ENCODE measurements at regions not wholly inside any gene's neighbourhood (a gene's known extent, or its start where the extent isn't known, plus 50 kb on each side); places are given as distances from the start of the nearest gene placed in this dataset.

GRCh38 chr3:59137415-59137814 lies 87.6 kb upstream of the CFAP20DC start:
- no peaks in the 10 kb centered on the region for H3K4me1 ChIP-seq (ENCODE audit: control insufficient read depth in 2 of 2, insufficient read depth in 2 of 2, low read length in 2 of 2)
- no peak for DNase-seq (ENCODE audit: low read depth in 6 of 9, low spot score in 9 of 9)
- H3K9me3 ChIP-seq (ENCODE audit: control insufficient read depth in 2 of 2, insufficient read depth in 1 of 2, low read length in 1 of 2) = no peaks in the 10 kb centered on the region
- no peak overlapping the region for H3K27ac ChIP-seq (ENCODE audit: low read depth in 1 of 2, low read length in 1 of 2)
- no peaks in the 10 kb centered on the region for H3K27me3 ChIP-seq (ENCODE audit: control insufficient read depth in 2 of 2, insufficient read depth in 1 of 2, low read length in 1 of 2)
- no peaks in the 10 kb centered on the region for H3K36me3 ChIP-seq (ENCODE audit: control insufficient read depth in 2 of 2, insufficient read depth in 2 of 2, low read length in 1 of 2)
- H3K4me3 ChIP-seq (ENCODE audit: low read length in 2 of 2) = no peak overlapping the region
- WGBS = 99% methylated on average over 1 of the region's 1 CpG

GRCh38 chr3:59136081-59136480 lies 86.3 kb upstream of the CFAP20DC start:
- no peaks in the 10 kb centered on the region for H3K36me3 ChIP-seq (ENCODE audit: control insufficient read depth in 2 of 2, insufficient read depth in 2 of 2, low read length in 1 of 2)
- no peak for DNase-seq (ENCODE audit: low read depth in 6 of 9, low spot score in 9 of 9)
- no peak overlapping the region for H3K27ac ChIP-seq (ENCODE audit: low read depth in 1 of 2, low read length in 1 of 2)
- no peaks in the 10 kb centered on the region for H3K9me3 ChIP-seq (ENCODE audit: control insufficient read depth in 2 of 2, insufficient read depth in 1 of 2, low read length in 1 of 2)
- H3K4me1 ChIP-seq (ENCODE audit: control insufficient read depth in 2 of 2, insufficient read depth in 2 of 2, low read length in 2 of 2) = no peaks in the 10 kb centered on the region
- H3K4me3 ChIP-seq (ENCODE audit: low read length in 2 of 2) = no peak overlapping the region
- 96% methylated on average over 2 of the region's 2 CpGs for WGBS
- H3K27me3 ChIP-seq (ENCODE audit: control insufficient read depth in 2 of 2, insufficient read depth in 1 of 2, low read length in 1 of 2) = no peaks in the 10 kb centered on the region

- no peak for DNase-seq (ENCODE audit: low read depth in 6 of 9, low spot score in 9 of 9)
- 57% methylated on average over 3 of the region's 3 CpGs for WGBS
Measured at GRCh38 chr3:59135096-59135495, 85.3 kb upstream of the CFAP20DC start.

DNA sequence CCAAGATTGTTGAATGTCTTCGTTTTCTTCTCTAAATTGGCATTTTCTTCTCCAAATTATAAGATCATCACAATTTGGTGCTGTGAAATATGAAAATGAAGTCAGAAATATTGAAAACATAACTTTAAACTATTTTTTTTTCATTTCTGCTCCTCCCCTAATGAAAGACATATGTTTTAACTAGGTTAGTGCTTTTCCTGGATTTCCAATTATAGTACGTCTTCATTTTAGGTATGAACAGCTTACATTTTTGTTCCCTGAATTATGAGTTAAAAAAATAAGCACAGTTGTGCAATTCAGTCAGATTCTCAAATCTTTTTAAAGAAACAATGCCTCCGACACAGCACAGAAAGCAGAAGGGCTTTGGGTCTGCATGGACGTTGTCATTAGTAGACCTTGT lies 83.5 kb upstream of the CFAP20DC start:
- H3K9me3 ChIP-seq (ENCODE audit: control insufficient read depth in 2 of 2, insufficient read depth in 1 of 2, low read length in 1 of 2) = no peaks in the 10 kb centered on the region
- no peaks in the 10 kb centered on the region for H3K4me1 ChIP-seq (ENCODE audit: control insufficient read depth in 2 of 2, insufficient read depth in 2 of 2, low read length in 2 of 2)
- H3K4me3 ChIP-seq (ENCODE audit: low read length in 2 of 2) = no peak overlapping the region
- no peak for DNase-seq (ENCODE audit: low read depth in 6 of 9, low spot score in 9 of 9)
- no peaks in the 10 kb centered on the region for H3K27me3 ChIP-seq (ENCODE audit: control insufficient read depth in 2 of 2, insufficient read depth in 1 of 2, low read length in 1 of 2)
- 93% methylated on average over 4 of the region's 4 CpGs for WGBS
- no peaks in the 10 kb centered on the region for H3K36me3 ChIP-seq (ENCODE audit: control insufficient read depth in 2 of 2, insufficient read depth in 2 of 2, low read length in 1 of 2)
- no peak overlapping the region for H3K27ac ChIP-seq (ENCODE audit: low read depth in 1 of 2, low read length in 1 of 2)

More at GRCh38 chr3:59135096-59135495, 85.3 kb upstream of the CFAP20DC start:
- no peak overlapping the region for H3K27ac ChIP-seq (ENCODE audit: low read depth in 1 of 2, low read length in 1 of 2)
- no peaks in the 10 kb centered on the region for H3K4me1 ChIP-seq (ENCODE audit: control insufficient read depth in 2 of 2, insufficient read depth in 2 of 2, low read length in 2 of 2)
- H3K36me3 ChIP-seq (ENCODE audit: control insufficient read depth in 2 of 2, insufficient read depth in 2 of 2, low read length in 1 of 2) = no peaks in the 10 kb centered on the region
- no peak overlapping the region for H3K4me3 ChIP-seq (ENCODE audit: low read length in 2 of 2)
- H3K27me3 ChIP-seq (ENCODE audit: control insufficient read depth in 2 of 2, insufficient read depth in 1 of 2, low read length in 1 of 2) = no peaks in the 10 kb centered on the region
- no peaks in the 10 kb centered on the region for H3K9me3 ChIP-seq (ENCODE audit: control insufficient read depth in 2 of 2, insufficient read depth in 1 of 2, low read length in 1 of 2)

DNA sequence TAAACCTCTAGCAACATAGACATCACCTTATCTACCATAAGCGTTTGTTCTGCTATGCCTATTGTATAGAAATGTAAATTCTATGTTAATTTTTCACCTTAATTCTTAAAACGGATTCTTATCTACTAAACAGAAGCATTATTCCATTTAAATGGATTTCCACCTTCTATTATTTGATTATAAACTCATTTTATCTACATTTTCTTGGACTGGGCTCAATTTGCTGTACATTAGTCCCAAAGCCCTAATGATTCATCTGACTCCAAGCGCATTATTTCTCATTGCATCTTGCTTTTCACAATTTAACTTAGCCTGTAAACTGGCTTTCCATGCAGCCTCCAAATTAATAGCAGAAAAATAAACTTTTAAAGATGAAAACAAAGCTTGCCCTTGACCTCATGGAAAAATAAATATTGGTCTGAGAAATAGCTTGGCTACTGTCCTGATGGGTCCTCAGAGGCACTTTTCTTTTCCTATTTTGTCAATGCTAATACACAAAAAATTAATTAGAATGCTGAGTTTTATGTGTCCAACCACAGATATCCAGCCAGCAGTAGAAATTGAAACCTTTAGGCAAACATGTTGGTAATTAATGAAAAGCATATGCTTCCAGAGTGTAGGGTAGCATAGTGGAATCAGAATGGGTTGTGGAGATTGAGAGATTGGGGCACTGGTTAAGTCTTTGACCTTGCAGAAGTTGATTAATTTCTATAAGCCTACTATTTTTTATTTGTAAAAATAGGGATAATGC lies 81.4 kb upstream of the CFAP20DC start:
- H3K27me3 ChIP-seq (ENCODE audit: control insufficient read depth in 2 of 2, insufficient read depth in 1 of 2, low read length in 1 of 2) = no peaks in the 10 kb centered on the region
- H3K4me3 ChIP-seq (ENCODE audit: low read length in 2 of 2) = no peak overlapping the region
- DNase-seq (ENCODE audit: low read depth in 6 of 9, low spot score in 9 of 9) = no peak
- H3K4me1 ChIP-seq (ENCODE audit: control insufficient read depth in 2 of 2, insufficient read depth in 2 of 2, low read length in 2 of 2) = no peaks in the 10 kb centered on the region
- no peaks in the 10 kb centered on the region for H3K9me3 ChIP-seq (ENCODE audit: control insufficient read depth in 2 of 2, insufficient read depth in 1 of 2, low read length in 1 of 2)
- 95% methylated on average over 3 of the region's 3 CpGs for WGBS
- no peaks in the 10 kb centered on the region for H3K36me3 ChIP-seq (ENCODE audit: control insufficient read depth in 2 of 2, insufficient read depth in 2 of 2, low read length in 1 of 2)
- H3K27ac ChIP-seq (ENCODE audit: low read depth in 1 of 2, low read length in 1 of 2) = no peak overlapping the region

DNA sequence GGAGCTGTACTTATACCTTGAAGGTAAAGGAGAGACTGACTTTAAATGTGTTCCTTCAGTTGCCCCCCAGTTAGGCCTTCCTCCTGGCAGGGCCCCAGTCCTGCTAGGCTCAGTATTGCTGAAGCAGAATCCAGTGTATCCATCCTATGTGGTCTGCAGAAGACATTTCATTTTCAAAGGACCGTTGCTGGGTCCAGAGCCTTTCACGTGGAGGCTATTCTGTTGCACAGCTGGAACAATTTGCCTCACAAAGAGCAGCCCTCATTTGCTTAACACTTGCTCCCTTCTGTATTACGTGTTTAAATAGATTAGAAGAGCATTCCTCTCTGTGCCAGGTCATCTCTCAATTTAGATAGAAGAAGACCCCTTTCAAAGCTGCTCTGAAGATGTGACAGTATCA lies 78.9 kb upstream of the CFAP20DC start:
- DNase-seq (ENCODE audit: low read depth in 6 of 9, low spot score in 9 of 9) = no peak
- H3K4me1 ChIP-seq (ENCODE audit: control insufficient read depth in 2 of 2, insufficient read depth in 2 of 2, low read length in 2 of 2) = no peaks in the 10 kb centered on the region
- no peaks in the 10 kb centered on the region for H3K9me3 ChIP-seq (ENCODE audit: control insufficient read depth in 2 of 2, insufficient read depth in 1 of 2, low read length in 1 of 2)
- H3K27me3 ChIP-seq (ENCODE audit: control insufficient read depth in 2 of 2, insufficient read depth in 1 of 2, low read length in 1 of 2) = no peaks in the 10 kb centered on the region
- 93% methylated on average over 3 of the region's 3 CpGs for WGBS
- H3K4me3 ChIP-seq (ENCODE audit: low read length in 2 of 2) = no peak overlapping the region
- H3K36me3 ChIP-seq (ENCODE audit: control insufficient read depth in 2 of 2, insufficient read depth in 2 of 2, low read length in 1 of 2) = no peaks in the 10 kb centered on the region
- no peak overlapping the region for H3K27ac ChIP-seq (ENCODE audit: low read depth in 1 of 2, low read length in 1 of 2)

DNA sequence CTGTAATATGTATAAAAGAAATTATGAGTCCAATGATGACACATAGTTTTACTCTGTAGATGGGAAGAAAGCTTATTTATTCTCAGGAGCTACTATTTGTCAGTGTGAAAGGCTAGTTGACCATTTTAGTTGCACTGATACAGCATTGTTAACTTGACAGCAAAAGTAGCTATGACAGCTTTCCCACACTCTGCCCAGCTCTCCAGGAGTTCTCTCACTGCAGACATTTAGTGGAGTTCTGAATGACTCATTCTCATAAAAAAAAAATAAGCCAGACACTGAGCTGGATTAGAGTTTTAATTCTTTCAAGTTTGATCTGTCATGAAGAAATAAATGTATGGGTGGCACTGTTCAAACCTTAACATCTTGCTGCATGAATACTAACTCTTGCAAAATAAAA lies 77.2 kb upstream of the CFAP20DC start:
- Histone ChIP-seq H3K27ac (ENCODE audit: low read depth in 1 of 2, low read length in 1 of 2) (no peak overlapping the region), H3K9me3 (ENCODE audit: control insufficient read depth in 2 of 2, insufficient read depth in 1 of 2, low read length in 1 of 2) (no peaks in the 10 kb centered on the region), H3K4me1 (ENCODE audit: control insufficient read depth in 2 of 2, insufficient read depth in 2 of 2, low read length in 2 of 2) (no peaks in the 10 kb centered on the region), H3K4me3 (ENCODE audit: low read length in 2 of 2) (no peak overlapping the region), H3K36me3 (ENCODE audit: control insufficient read depth in 2 of 2, insufficient read depth in 2 of 2, low read length in 1 of 2) (no peaks in the 10 kb centered on the region), H3K27me3 (ENCODE audit: control insufficient read depth in 2 of 2, insufficient read depth in 1 of 2, low read length in 1 of 2) (no peaks in the 10 kb centered on the region)
- no peak for DNase-seq (ENCODE audit: low read depth in 6 of 9, low spot score in 9 of 9)

DNA sequence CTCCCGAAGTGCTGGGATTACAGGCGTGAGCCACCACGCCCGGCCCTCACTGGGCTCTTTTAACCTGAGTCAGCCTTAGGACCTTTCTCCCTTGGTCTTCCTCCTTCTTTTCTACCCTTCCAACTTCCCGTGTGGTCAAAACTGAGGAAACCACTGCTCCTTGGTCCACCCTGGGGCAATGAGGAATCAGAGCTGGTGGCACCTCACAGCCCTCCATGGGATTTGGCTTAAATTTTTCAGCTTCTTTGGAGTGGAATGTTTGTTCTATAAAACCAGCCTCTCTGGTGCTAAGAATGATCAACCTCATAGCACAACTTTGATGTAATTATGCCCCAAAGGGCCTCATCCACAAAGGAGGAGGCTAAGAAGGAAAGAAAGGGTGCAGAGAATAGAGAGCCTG lies 76.6 kb upstream of the CFAP20DC start:
- no peak overlapping the region for H3K4me3 ChIP-seq (ENCODE audit: low read length in 2 of 2)
- no peak overlapping the region for H3K27ac ChIP-seq (ENCODE audit: low read depth in 1 of 2, low read length in 1 of 2)
- 98% methylated on average over 5 of the region's 5 CpGs for WGBS
- DNase-seq (ENCODE audit: low read depth in 6 of 9, low spot score in 9 of 9) = no peak
- no peaks in the 10 kb centered on the region for H3K36me3 ChIP-seq (ENCODE audit: control insufficient read depth in 2 of 2, insufficient read depth in 2 of 2, low read length in 1 of 2)
- H3K27me3 ChIP-seq (ENCODE audit: control insufficient read depth in 2 of 2, insufficient read depth in 1 of 2, low read length in 1 of 2) = no peaks in the 10 kb centered on the region
- H3K9me3 ChIP-seq (ENCODE audit: control insufficient read depth in 2 of 2, insufficient read depth in 1 of 2, low read length in 1 of 2) = no peaks in the 10 kb centered on the region
- no peaks in the 10 kb centered on the region for H3K4me1 ChIP-seq (ENCODE audit: control insufficient read depth in 2 of 2, insufficient read depth in 2 of 2, low read length in 2 of 2)

DNA sequence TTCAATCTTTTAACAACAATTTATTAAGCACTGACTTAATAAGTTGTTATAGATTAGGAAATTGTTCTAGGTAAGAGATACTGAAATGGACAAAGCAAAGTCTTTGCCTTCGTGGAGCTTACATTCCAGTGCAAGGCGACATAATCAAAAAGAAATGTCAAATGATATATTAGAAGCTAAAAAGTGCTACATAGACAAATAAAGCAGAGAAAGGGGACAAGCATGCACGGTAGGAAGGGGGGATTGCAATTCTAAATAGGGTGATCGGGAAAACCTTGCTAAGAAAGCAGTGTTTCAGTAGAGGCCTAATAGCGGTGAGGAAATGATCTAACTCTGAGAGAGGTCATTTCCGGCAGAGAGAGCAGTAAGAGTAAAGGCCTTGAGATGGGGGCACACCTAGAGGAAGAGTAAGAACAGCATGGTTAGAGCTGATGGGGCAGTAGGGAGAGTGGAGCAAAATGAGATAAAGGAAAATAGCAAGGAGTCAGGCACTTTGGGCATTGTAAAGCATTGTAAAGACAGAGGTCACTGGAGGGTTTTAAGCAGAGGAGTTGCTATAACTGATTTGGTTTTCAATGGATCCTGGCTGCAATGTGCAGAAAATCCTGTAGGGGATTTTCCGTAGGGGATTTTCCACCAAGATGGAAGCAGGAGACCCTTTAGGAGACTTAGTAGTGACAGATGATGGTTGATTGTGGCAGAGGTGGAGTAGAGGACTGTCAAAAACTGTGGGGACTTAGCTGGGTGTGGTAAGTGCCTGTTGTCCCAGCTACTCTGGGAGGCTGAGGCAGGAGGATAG lies 71.7 kb upstream of the CFAP20DC start:
- Histone ChIP-seq H3K27me3 (ENCODE audit: control insufficient read depth in 2 of 2, insufficient read depth in 1 of 2, low read length in 1 of 2) (no peaks in the 10 kb centered on the region), H3K4me3 (ENCODE audit: low read length in 2 of 2) (no peak overlapping the region), H3K36me3 (ENCODE audit: control insufficient read depth in 2 of 2, insufficient read depth in 2 of 2, low read length in 1 of 2) (no peaks in the 10 kb centered on the region), H3K27ac (ENCODE audit: low read depth in 1 of 2, low read length in 1 of 2) (no peak overlapping the region), H3K9me3 (ENCODE audit: control insufficient read depth in 2 of 2, insufficient read depth in 1 of 2, low read length in 1 of 2) (no peaks in the 10 kb centered on the region), H3K4me1 (ENCODE audit: control insufficient read depth in 2 of 2, insufficient read depth in 2 of 2, low read length in 2 of 2) (no peaks in the 10 kb centered on the region)
- no peak for DNase-seq (ENCODE audit: low read depth in 6 of 9, low spot score in 9 of 9)
- 98% methylated on average over 7 of the region's 7 CpGs for WGBS

Measured in thymus (tissue), 11 donors.